ENCODE measurements at regions not wholly inside any gene's neighbourhood (a gene's known extent, or its start where the extent isn't known, plus 50 kb on each side); places are given as distances from the start of the nearest gene placed in this dataset.

GRCh38 chr6:21426841-21427490, 166.6 kb upstream of the SOX4 start:
- DNase-seq (ENCODE audit: low read depth in 2 of 2) = no peak

GRCh38 chr6:21429291-21429690, 164.3 kb upstream of the SOX4 start:
- no peak for DNase-seq (ENCODE audit: low read depth in 2 of 2)

- DNase-seq (ENCODE audit: low read depth in 2 of 2) = no peak
Measured at GRCh38 chr6:21431526-21431925, 162.0 kb upstream of the SOX4 start.

GRCh38 chr6:21436625-21437024, 156.9 kb upstream of the SOX4 start:
- no peak for DNase-seq (ENCODE audit: low read depth in 2 of 2)

GRCh38 chr6:21437581-21437980, 156.0 kb upstream of the SOX4 start:
- DNase-seq (ENCODE audit: low read depth in 2 of 2) = no peak

- peak; percentile 34 to 55 for DNase-seq (ENCODE audit: low read depth in 2 of 2)
Measured at GRCh38 chr6:21438237-21438985, 155.1 kb upstream of the SOX4 start.

- no peak for DNase-seq (ENCODE audit: low read depth in 2 of 2)
Measured at GRCh38 chr6:21438986-21439352, 154.6 kb upstream of the SOX4 start.

- DNase-seq (ENCODE audit: low read depth in 2 of 2) = no peak
Measured at GRCh38 chr6:21441386-21441785, 152.2 kb upstream of the SOX4 start.

GRCh38 chr6:21442874-21443273, 150.7 kb upstream of the SOX4 start:
- DNase-seq (ENCODE audit: low read depth in 2 of 2) = no peak

GRCh38 chr6:21444711-21445260, 148.8 kb upstream of the SOX4 start:
- no peak for DNase-seq (ENCODE audit: low read depth in 2 of 2)

GRCh38 chr6:21447987-21448386, 145.6 kb upstream of the SOX4 start:
- DNase-seq (ENCODE audit: low read depth in 2 of 2) = no peak

- DNase-seq (ENCODE audit: low read depth in 2 of 2) = no peak
Measured at GRCh38 chr6:21448485-21449109, 145.0 kb upstream of the SOX4 start.

- no peak for DNase-seq (ENCODE audit: low read depth in 2 of 2)
Measured at GRCh38 chr6:21450149-21450548, 143.4 kb upstream of the SOX4 start.

- no peak for DNase-seq (ENCODE audit: low read depth in 2 of 2)
Measured at GRCh38 chr6:21450628-21451027, 142.9 kb upstream of the SOX4 start.

GRCh38 chr6:21451546-21452013, 142.0 kb upstream of the SOX4 start:
- DNase-seq (ENCODE audit: low read depth in 2 of 2) = no peak

GRCh38 chr6:21454262-21454661, 139.3 kb upstream of the SOX4 start:
- no peak for DNase-seq (ENCODE audit: low read depth in 2 of 2)

- no peak for DNase-seq (ENCODE audit: low read depth in 2 of 2)
Measured at GRCh38 chr6:21455071-21455470, 138.5 kb upstream of the SOX4 start.

- no peak for DNase-seq (ENCODE audit: low read depth in 2 of 2)
Measured at GRCh38 chr6:21457647-21458046, 135.9 kb upstream of the SOX4 start.

GRCh38 chr6:21459641-21460040, 133.9 kb upstream of the SOX4 start:
- no peak for DNase-seq (ENCODE audit: low read depth in 2 of 2)

GRCh38 chr6:21461844-21462518, 131.6 kb upstream of the SOX4 start:
- no peak for DNase-seq (ENCODE audit: low read depth in 2 of 2)

GRCh38 chr6:21462519-21462852, 131.1 kb upstream of the SOX4 start:
- no peak for DNase-seq (ENCODE audit: low read depth in 2 of 2)

GRCh38 chr6:21467091-21467490, 126.5 kb upstream of the SOX4 start:
- DNase-seq (ENCODE audit: low read depth in 2 of 2) = no peak

Measured in stimulated activated CD8-positive, alpha-beta memory T cell treated with anti-CD3 and anti-CD28 coated beads, Interleukin-15, amount 100 ng/mL, for 48 hours (primary cell).